ENCODE measurements at regions not wholly inside any gene's neighbourhood (a gene's known extent, or its start where the extent isn't known, plus 50 kb on each side); places are given as distances from the start of the nearest gene placed in this dataset.

GRCh38 chr2:76599732-76600368 is 889.1 kb upstream of the GCFC2 start:
- no peak for DNase-seq (ENCODE audit: low spot score)
- intact Hi-C loops (cut with DNase I): loop anchor here (5.0 kb wide), 1 partner anchor 403 kb away; no protein-coding TSS in a partner anchor

- DNase-seq (ENCODE audit: low spot score): no peak
- intact Hi-C loops (cut with DNase I): no loop called here
Measured at GRCh38 chr2:76584474-76584873, 873.8 kb upstream of the GCFC2 start.

- intact Hi-C loops (cut with DNase I): no loop called here
- no peak for DNase-seq (ENCODE audit: low spot score)
Measured at GRCh38 chr2:76579911-76580310, 869.2 kb upstream of the GCFC2 start.

- intact Hi-C loops (cut with DNase I): no loop called here
Measured at GRCh38 chr2:76572981-76573380, 862.3 kb upstream of the GCFC2 start.

GRCh38 chr2:76569819-76570218 is 859.1 kb upstream of the GCFC2 start:
- DNase-seq (ENCODE audit: low spot score): no peak
- intact Hi-C loops (cut with DNase I): no loop called here

More at GRCh38 chr2:76572981-76573380, 862.3 kb upstream of the GCFC2 start:
- DNase-seq (ENCODE audit: low spot score): no peak

- intact Hi-C loops (cut with DNase I): no loop called here
- DNase-seq (ENCODE audit: low spot score): no peak
Measured at GRCh38 chr2:76567478-76567877, 856.8 kb upstream of the GCFC2 start.

- intact Hi-C loops (cut with DNase I): no loop called here
- no peak for DNase-seq (ENCODE audit: low spot score)
Measured at GRCh38 chr2:76564734-76565133, 854.0 kb upstream of the GCFC2 start.

GRCh38 chr2:76563730-76564129 is 853.0 kb upstream of the GCFC2 start:
- intact Hi-C loops (cut with DNase I): no loop called here
- DNase-seq (ENCODE audit: low spot score): no peak

- intact Hi-C loops (cut with DNase I): no loop called here
- no peak for DNase-seq (ENCODE audit: low spot score)
Measured at GRCh38 chr2:76558157-76558556, 847.4 kb upstream of the GCFC2 start.

GRCh38 chr2:76556018-76556417 is 845.3 kb upstream of the GCFC2 start:
- no peak for DNase-seq (ENCODE audit: low spot score)
- intact Hi-C loops (cut with DNase I): no loop called here

- no peak for DNase-seq (ENCODE audit: low spot score)
- intact Hi-C loops (cut with DNase I): no loop called here
Measured at GRCh38 chr2:76546207-76546606, 835.5 kb upstream of the GCFC2 start.

- DNase-seq (ENCODE audit: low spot score): no peak
- intact Hi-C loops (cut with DNase I): no loop called here
Measured at GRCh38 chr2:76544901-76545300, 834.2 kb upstream of the GCFC2 start.

- DNase-seq (ENCODE audit: low spot score): no peak
- intact Hi-C loops (cut with DNase I): no loop called here
Measured at GRCh38 chr2:76517574-76517909, 806.8 kb upstream of the GCFC2 start.

- intact Hi-C loops (cut with DNase I): no loop called here
- DNase-seq (ENCODE audit: low spot score): no peak
Measured at GRCh38 chr2:76516861-76517573, 806.3 kb upstream of the GCFC2 start.

- DNase-seq (ENCODE audit: low spot score): no peak
- intact Hi-C loops (cut with DNase I): no loop called here
Measured at GRCh38 chr2:76512201-76512820, 801.6 kb upstream of the GCFC2 start.

GRCh38 chr2:76506538-76506937 is 795.8 kb upstream of the GCFC2 start:
- intact Hi-C loops (cut with DNase I): no loop called here

GRCh38 chr2:76501641-76502040 is 790.9 kb upstream of the GCFC2 start:
- intact Hi-C loops (cut with DNase I): no loop called here

More at GRCh38 chr2:76506538-76506937, 795.8 kb upstream of the GCFC2 start:
- DNase-seq (ENCODE audit: low spot score): no peak

GRCh38 chr2:76498360-76498759 is 787.6 kb upstream of the GCFC2 start:
- intact Hi-C loops (cut with DNase I): no loop called here
- no peak for DNase-seq (ENCODE audit: low spot score)

More at GRCh38 chr2:76501641-76502040, 790.9 kb upstream of the GCFC2 start:
- no peak for DNase-seq (ENCODE audit: low spot score)

GRCh38 chr2:76491503-76491902 is 780.8 kb upstream of the GCFC2 start:
- DNase-seq (ENCODE audit: low spot score): no peak
- intact Hi-C loops (cut with DNase I): no loop called here

- intact Hi-C loops (cut with DNase I): no loop called here
- no peak for DNase-seq (ENCODE audit: low spot score)
Measured at GRCh38 chr2:76478266-76479035, 767.7 kb upstream of the GCFC2 start.

All from cardiac septum (tissue), 1 donor.